GM12872 (cell line): ENCODE measurements at regions not wholly inside any gene's neighbourhood (a gene's known extent, or its start where the extent isn't known, plus 50 kb on each side); places are given as distances from the start of the nearest gene placed in this dataset.

ENCODE experiments used
- CTCF ChIP-seq: IDR thresholded peaks from 3 replicates; pipeline ENCODE4 v1.5.1; 2011; ENCODE audit warnings: low read depth, mild to moderate bottlenecking, low read length, moderate library complexity; ENCODE audit not compliant: insufficient read depth

GRCh38 chr9:126233913-126234525 is 92.6 kb upstream of the MVB12B start:
- no peak for TF ChIP-seq CTCF

- TF ChIP-seq CTCF, result no peak
These were observed 91.8 kb upstream of the MVB12B start for GRCh38 chr9:126234681-126235335.

- TF ChIP-seq CTCF, result no peak
These were observed 91.0 kb upstream of the MVB12B start for GRCh38 chr9:126235336-126236243.

GRCh38 chr9:126236273-126236672 is 90.4 kb upstream of the MVB12B start:
- TF ChIP-seq CTCF, result no peak

- TF ChIP-seq CTCF, result no peak
These were observed 88.2 kb upstream of the MVB12B start for GRCh38 chr9:126238415-126238814.

GRCh38 chr9:126239515-126239914 is 87.1 kb upstream of the MVB12B start:
- no peak for TF ChIP-seq CTCF

- TF ChIP-seq CTCF, result no peak
These were observed 85.8 kb upstream of the MVB12B start for GRCh38 chr9:126240835-126241234.
